ENCODE measurements at regions not wholly inside any gene's neighbourhood (a gene's known extent, or its start where the extent isn't known, plus 50 kb on each side); places are given as distances from the start of the nearest gene placed in this dataset.

- H3K27me3 Mint-ChIP-seq (ENCODE audit: low read depth), result no peaks in the 10 kb centered on the region
- no peaks in the 10 kb centered on the region for H3K36me3 Mint-ChIP-seq
- no peak overlapping the region for H3K4me3 Mint-ChIP-seq
- peaks cover 4% of the 10 kb centered on the region; the same call in 1 of the 2 replicates for H3K9me3 Mint-ChIP-seq
- H3K27ac Mint-ChIP-seq, result no peak overlapping the region
- DNase-seq (ENCODE audit: low spot score) (no peak), ATAC-seq (no peak)
- ChIA-PET POLR2A (no interaction called here), CTCF (no interaction called here)
- peaks cover 12% of the 10 kb centered on the region for H3K4me1 Mint-ChIP-seq
- TF ChIP-seq ZNF396 (CRISPR knock-in tag; IDR thresholded peaks at IDR 0.05; ENCODE audit: borderline replicate concordance) (no peak), SMAD3 (CRISPR knock-in tag; IDR thresholded peaks at IDR 0.05; ENCODE audit: borderline replicate concordance) (no peak), KAT7 (CRISPR knock-in tag; IDR thresholded peaks at IDR 0.05; ENCODE audit: borderline replicate concordance) (no peak), FOXP1 (CRISPR knock-in tag; IDR thresholded peaks at IDR 0.05; ENCODE audit: borderline replicate concordance) (no peak), JUN (CRISPR knock-in tag; IDR thresholded peaks at IDR 0.05) (no peak), IRF1 (CRISPR knock-in tag; IDR thresholded peaks at IDR 0.05) (no peak), RELA (CRISPR knock-in tag; IDR thresholded peaks at IDR 0.05; ENCODE audit: borderline replicate concordance) (no peak), JAZF1 (CRISPR knock-in tag; IDR thresholded peaks at IDR 0.05) (no peak), EMX1 (CRISPR knock-in tag; IDR thresholded peaks at IDR 0.05) (no peak), ZNF425 (CRISPR knock-in tag; conservative IDR thresholded peaks at IDR 0.05) (no peak), ZNF121 (CRISPR knock-in tag; IDR thresholded peaks at IDR 0.05) (no peak), ZNF281 (CRISPR knock-in tag; IDR thresholded peaks at IDR 0.05) (no peak), SP1 (CRISPR knock-in tag; conservative IDR thresholded peaks at IDR 0.05) (no peak), ATF1 (CRISPR knock-in tag; IDR thresholded peaks at IDR 0.05) (no peak)
Observed at GRCh38 chr13:91036886-91037285, 310.6 kb upstream of the MIR17HG start.

- TF ChIP-seq CDX4 (CRISPR knock-in tag; IDR thresholded peaks at IDR 0.05; ENCODE audit: borderline replicate concordance), result no peak
- no peak for TF ChIP-seq NR3C1 (CRISPR knock-in tag; conservative IDR thresholded peaks at IDR 0.05; ENCODE audit: low read depth)
- no peak for TF ChIP-seq ZNF232 (CRISPR knock-in tag; IDR thresholded peaks at IDR 0.05)
- no peak for TF ChIP-seq ZNF138 (CRISPR knock-in tag; conservative IDR thresholded peaks at IDR 0.05)
- ATAC-seq (no peak), DNase-seq (ENCODE audit: low spot score) (no peak)
- Mint-ChIP-seq H3K27me3 (ENCODE audit: low read depth) (peaks cover 2% of the 10 kb centered on the region; the same call in 1 of the 2 replicates), H3K4me3 (no peak overlapping the region), H3K9me3 (no peaks in the 10 kb centered on the region), H3K36me3 (no peaks in the 10 kb centered on the region), H3K4me1 (peaks cover 12% of the 10 kb centered on the region), H3K27ac (no peak overlapping the region)
- ChIA-PET CTCF (interaction anchor here (1.8 kb wide), 1 partner anchor 25 kb away, joined by 5 read pairs; no protein-coding TSS in a partner anchor), POLR2A (interaction anchor here (0.7 kb wide), 1 partner anchor 13 kb away, joined by 4 read pairs; no protein-coding TSS in a partner anchor)
Observed at GRCh38 chr13:91042870-91043269, 304.6 kb upstream of the MIR17HG start.
